IMR-90 (cell line): ENCODE measurements at regions not wholly inside any gene's neighbourhood (a gene's known extent, or its start where the extent isn't known, plus 50 kb on each side); places are given as distances from the start of the nearest gene placed in this dataset.

Source experiments
- ATAC-seq: fragments of 200-7000 bp; cut with Tn5 transposase; 2 replicates; pipeline ENCODE4 v1.9.1; 2020; ENCODE audit warnings: low read depth, mild to moderate bottlenecking, moderate library complexity
- BruUV-seq: library from RNA; stranded (reverse); fragments of 400-500 nt; replicated peaks from 2 replicates; lab custom pipeline; 2021; lab: Mats Ljungman, UMichigan
- CTCF ChIA-PET: fragments of 300-600 bp; formaldehyde crosslinking; extraction: SDS; loops from one replicate; lab custom pipeline; 2021; ENCODE audit warnings: antibody characterized with exemption; lab: Yijun Ruan, JAX
- POLR2A ChIA-PET: fragments of 300-600 bp; sonication (Branson Sonifier 250); formaldehyde crosslinking; loops from one replicate; lab custom pipeline; 2022; ENCODE audit warnings: antibody characterized with exemption; ENCODE audit not compliant: unreplicated experiment; lab: Charles Lee
- DNase-seq: peaks from one replicate; pipeline ENCODE4 v3.0.0; 2013
- H2AFZ ChIP-seq: replicated peaks from 2 replicates; pipeline ENCODE3; 2013; ENCODE audit warnings: low read length, mild to moderate bottlenecking; ENCODE audit not compliant: poor library complexity
- H2AK5ac ChIP-seq: 2 replicates; pipeline ENCODE4 v1.6.1; 2013; ENCODE audit warnings: low read depth, low read length, inconsistent platforms
- H2AK9ac ChIP-seq: replicated peaks from 2 replicates; pipeline ENCODE3; 2013; ENCODE audit warnings: mild to moderate bottlenecking, low read depth, low read length, moderate library complexity; ENCODE audit not compliant: poor library complexity
- H2BK120ac ChIP-seq: 2 replicates; pipeline ENCODE4 v1.6.1; 2013; ENCODE audit warnings: low read depth, low read length, inconsistent platforms
- H2BK15ac ChIP-seq: 3 replicates; pipeline ENCODE4 v1.6.1; 2013; ENCODE audit warnings: low read depth, low read length, inconsistent platforms
- H2BK20ac ChIP-seq: 2 replicates; pipeline ENCODE4 v1.6.1; 2013; ENCODE audit warnings: low read depth, mild to moderate bottlenecking, inconsistent platforms, low read length, moderate library complexity
- H2BK5ac ChIP-seq: 2 replicates; pipeline ENCODE4 v1.6.1; 2013; ENCODE audit warnings: mild to moderate bottlenecking, low read depth, low read length, inconsistent platforms; ENCODE audit not compliant: poor library complexity, severe bottlenecking
- H3K14ac ChIP-seq: replicated peaks from 2 replicates; pipeline ENCODE4 v1.6.1; 2013; ENCODE audit warnings: low read depth, low read length, inconsistent platforms
- H3K18ac ChIP-seq: 2 replicates; pipeline ENCODE4 v1.6.1; 2013; ENCODE audit warnings: low read depth, low read length, control low read depth
- H3K23ac ChIP-seq: 2 replicates; pipeline ENCODE4 v1.6.1; 2013; ENCODE audit warnings: low read depth, low read length, inconsistent platforms
- H3K27ac ChIP-seq: 2 replicates; pipeline ENCODE4 v1.5.1; 2013; ENCODE audit warnings: mild to moderate bottlenecking, control low read depth, low read length; ENCODE audit not compliant: insufficient read depth
- H3K27me3 ChIP-seq: 2 replicates; pipeline ENCODE4 v1.6.1; 2013; ENCODE audit warnings: low read length; ENCODE audit not compliant: control insufficient read depth, insufficient read depth
- H3K36me3 ChIP-seq: 2 replicates; pipeline ENCODE4 v1.6.1; 2013; ENCODE audit warnings: low read length, mixed read lengths; ENCODE audit not compliant: control insufficient read depth, insufficient read depth
- H3K4ac ChIP-seq: 2 replicates; pipeline ENCODE4 v1.6.1; 2013; ENCODE audit warnings: low read depth, low read length, inconsistent platforms
- H3K4me1 ChIP-seq: 2 replicates; pipeline ENCODE4 v1.6.1; 2013; ENCODE audit warnings: low read length, mixed read lengths; ENCODE audit not compliant: control insufficient read depth, insufficient read depth
- H3K4me2 ChIP-seq: 2 replicates; pipeline ENCODE4 v1.6.1; 2013; ENCODE audit warnings: low read depth, mild to moderate bottlenecking, control low read depth, low read length, moderate library complexity
- H3K4me3 ChIP-seq: 2 replicates; pipeline ENCODE4 v1.5.1; 2013; ENCODE audit warnings: low read depth, mild to moderate bottlenecking, control low read depth, low read length, moderate library complexity; ENCODE audit not compliant: insufficient read depth
- H3K56ac ChIP-seq: 2 replicates; pipeline ENCODE4 v1.6.1; 2013; ENCODE audit warnings: low read length, inconsistent platforms; ENCODE audit not compliant: insufficient read depth; ENCODE audit errors: extremely low read depth
- H3K79me1 ChIP-seq, 2 experiments: 2 replicates each; pipeline ENCODE4 v1.6.1; 2013; ENCODE audit warnings: low read length in 2 of 2, inconsistent platforms in 1 of 2, low read depth in 1 of 2
- H3K9ac ChIP-seq: 2 replicates; pipeline ENCODE4 v1.6.1; 2013; ENCODE audit warnings: low read depth, low read length, control low read depth
- H3K9me1 ChIP-seq: 2 replicates; pipeline ENCODE4 v1.6.1; 2013; ENCODE audit warnings: low read length, inconsistent platforms; ENCODE audit not compliant: insufficient read depth
- H3K9me3 ChIP-seq: 2 replicates; pipeline ENCODE4 v1.6.1; 2013; ENCODE audit warnings: low read length; ENCODE audit not compliant: control insufficient read depth, insufficient read depth
- H4K20me1 ChIP-seq: 2 replicates; pipeline ENCODE4 v1.6.1; 2013; ENCODE audit warnings: low read length, inconsistent platforms; ENCODE audit not compliant: insufficient read depth
- H4K5ac ChIP-seq: 2 replicates; pipeline ENCODE4 v1.6.1; 2013; ENCODE audit warnings: mild to moderate bottlenecking, low read depth, low read length, control low read depth
- H4K8ac ChIP-seq, 2 experiments: 2 replicates each; pipeline ENCODE4 v1.6.1; 2013; ENCODE audit warnings: low read depth in 2 of 2, low read length in 2 of 2, control low read depth in 1 of 2, inconsistent platforms in 1 of 2
- H4K91ac ChIP-seq: 2 replicates; pipeline ENCODE4 v1.6.1; 2013; ENCODE audit warnings: low read depth, low read length, inconsistent platforms; ENCODE audit not compliant: insufficient read depth
- BHLHE40 ChIP-seq: fragments of 150-350 bp; IDR thresholded peaks from 2 replicates; pipeline ENCODE4 v1.6.1; 2016; ENCODE audit warnings: mild to moderate bottlenecking, low read depth, low read length
- CEBPB ChIP-seq: IDR thresholded peaks from 2 replicates; pipeline ENCODE4 v1.6.1; 2012; ENCODE audit warnings: low read depth, low read length, improper control_type of control experiment
- CHD1 ChIP-seq: IDR thresholded peaks from 2 replicates; pipeline ENCODE4 v1.6.1; 2012; ENCODE audit warnings: low read depth, low read length, improper control_type of control experiment
- ELK1 ChIP-seq: fragments of 150-350 bp; IDR thresholded peaks from 2 replicates; pipeline ENCODE4 v1.6.1; 2016; ENCODE audit warnings: low read depth, mild to moderate bottlenecking, low read length, moderate library complexity, borderline replicate concordance
- FOS ChIP-seq: fragments of 150-350 bp; IDR thresholded peaks from 2 replicates; pipeline ENCODE4 v1.6.1; 2016; ENCODE audit warnings: low read depth, low read length
- MAFK ChIP-seq: IDR thresholded peaks from 2 replicates; pipeline ENCODE4 v1.6.1; 2012; ENCODE audit warnings: low read depth, low read length, improper control_type of control experiment
- MXI1 ChIP-seq: IDR thresholded peaks from 2 replicates; pipeline ENCODE4 v1.6.1; 2012; ENCODE audit warnings: low read depth, mild to moderate bottlenecking, low read length, moderate library complexity, borderline replicate concordance
- NFE2L2 ChIP-seq: fragments of 150-350 bp; IDR thresholded peaks from 2 replicates; pipeline ENCODE4 v1.6.1; 2016; ENCODE audit warnings: low read depth, mild to moderate bottlenecking, low read length
- POLR2A ChIP-seq: IDR thresholded peaks from 2 replicates; pipeline ENCODE4 v1.6.1; 2012; ENCODE audit warnings: mild to moderate bottlenecking, low read depth, low read length
- RAD21 ChIP-seq: IDR thresholded peaks from 2 replicates; pipeline ENCODE4 v1.6.1; 2012; ENCODE audit warnings: low read length, improper control_type of control experiment
- RCOR1 ChIP-seq: IDR thresholded peaks from 2 replicates; pipeline ENCODE4 v1.6.1; 2012; ENCODE audit warnings: mild to moderate bottlenecking, low read length, improper control_type of control experiment; ENCODE audit not compliant: insufficient replicate concordance
- RFX5 ChIP-seq: IDR thresholded peaks from 2 replicates; pipeline ENCODE4 v1.8.0; 2012; ENCODE audit warnings: low read depth, mild to moderate bottlenecking, low read length, moderate library complexity
- SMC3 ChIP-seq: fragments of 150-350 bp; IDR thresholded peaks from 2 replicates; pipeline ENCODE4 v1.6.1; 2016; ENCODE audit warnings: low read depth, mild to moderate bottlenecking, antibody characterized with exemption, low read length, moderate library complexity
- USF2 ChIP-seq: fragments of 150-350 bp; IDR thresholded peaks from 2 replicates; pipeline ENCODE4 v1.6.1; 2017; ENCODE audit warnings: mild to moderate bottlenecking, antibody characterized with exemption, low read length, low read depth
- WGBS, 2 experiments: methylation state at CpG; one replicate each; pipeline versions ENCODE4 v1.1.5 to v1.1.7; 2013; ENCODE audit warnings: missing lambda C conversion rate in 2 of 2; ENCODE audit not compliant: insufficient read length in 1 of 2; ENCODE audit errors: extremely low coverage in 2 of 2; 5-methylcytosine and 5-hydroxymethylcytosine counted together
- dilution Hi-C: fragments of 300-500 bp; cut with HindIII; formaldehyde crosslinking; loops from one replicate; pipeline ENCODE4 v1.14.3; 2018; ENCODE audit warnings: low sequenced_read_pairs; ENCODE audit not compliant: unreplicated experiment
- in situ Hi-C: fragments of 300-500 bp; cut with MboI; formaldehyde crosslinking; loops from 3 replicates; pipeline ENCODE4 v1.14.3; 2019; ENCODE audit warnings: low sequenced_read_pairs, inconsistent platforms, mixed read lengths
- intact Hi-C: fragments of 100-400 bp; cut with micrococcal nuclease; formaldehyde crosslinking; loops from 2 replicates; pipeline ENCODE4 v1.10.0; 2022
- TF ChIP-seq, protein P1 (sequence below): conservative IDR thresholded peaks from 2 replicates; pipeline ENCODE4 v1.5.1; 2012; ENCODE audit warnings: mild to moderate bottlenecking, low read depth, low read length, improper control_type of control experiment

DNA sequence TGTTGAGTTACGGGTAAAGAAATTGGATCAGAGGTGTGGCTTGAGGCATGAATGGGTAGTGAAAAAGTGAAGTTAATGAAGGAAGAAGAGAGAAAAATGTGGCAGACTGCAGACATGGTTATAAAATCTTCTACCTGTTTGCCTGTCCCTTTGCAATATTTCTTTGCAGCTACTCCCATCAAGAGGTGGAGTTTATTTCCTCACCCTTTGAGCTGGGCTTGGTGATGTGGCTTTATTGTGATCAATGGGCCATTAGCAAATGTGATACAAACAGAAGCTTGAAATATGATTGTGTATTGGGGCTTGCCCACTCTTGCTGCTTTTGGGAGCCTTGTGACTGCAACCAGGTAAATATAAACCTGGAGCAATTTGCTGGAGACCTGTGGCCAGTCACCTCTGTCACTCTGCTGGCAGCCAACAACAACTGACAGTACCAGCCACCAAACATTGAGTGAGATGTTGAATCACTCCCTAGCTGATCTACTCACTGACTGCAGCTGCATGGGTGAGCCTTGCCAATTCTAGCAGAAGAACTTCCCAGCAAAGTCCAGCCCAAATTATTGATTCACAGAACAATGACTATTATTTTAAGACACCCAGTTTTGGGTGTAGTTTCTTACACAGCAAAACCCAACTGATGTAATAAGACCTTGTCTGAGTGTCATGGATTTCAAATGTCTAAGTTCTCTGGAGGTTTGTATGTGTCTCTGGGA is 151.0 kb upstream of the ATP2B1 start:
- H3K4ac ChIP-seq = no peak overlapping the region
- 0 to 80% methylated on average over 1 of the region's 1 CpG for WGBS, 2 experiments
- H2AK9ac ChIP-seq = no peak overlapping the region
- no peak overlapping the region for H3K23ac ChIP-seq
- H3K4me2 ChIP-seq = no peak overlapping the region
- peaks cover 5% of the 10 kb centered on the region; the same call in 1 of the 2 replicates for H3K4me1 ChIP-seq
- H4K20me1 ChIP-seq = no peaks in the 10 kb centered on the region
- no peak overlapping the region for H4K8ac ChIP-seq
- DNase-seq (no peak), ATAC-seq (no peak)
- no peak overlapping the region for H2AFZ ChIP-seq
- no peak overlapping the region for H3K27ac ChIP-seq
- dilution Hi-C loops (no loop called here), in situ Hi-C loops (no loop called here), intact Hi-C loops (no loop called here)
- H2AK5ac ChIP-seq = no peak overlapping the region
- no peak overlapping the region for H2BK120ac ChIP-seq
- H3K4me3 ChIP-seq = no peak overlapping the region
- no peaks in the 10 kb centered on the region for H3K9me3 ChIP-seq
- ChIA-PET CTCF (interaction anchor here (0.8 kb wide), 1 partner anchor 11 kb away, joined by 3 read pairs; no protein-coding TSS in a partner anchor), POLR2A (no interaction called here)
- no peak overlapping the region for H4K5ac ChIP-seq
- no peaks in the 10 kb centered on the region for H3K36me3 ChIP-seq
- H3K9ac ChIP-seq = no peak overlapping the region
- no peak overlapping the region for H2BK5ac ChIP-seq
- H3K27me3 ChIP-seq = no peaks in the 10 kb centered on the region
- TF ChIP-seq MXI1 (no peak), CHD1 (no peak), RCOR1 (no peak), SMC3 (no peak), RAD21 (no peak), RFX5 (no peak), USF2 (no peak), FOS (no peak), ELK1 (no peak), NFE2L2 (no peak), POLR2A (no peak), MAFK (no peak), BHLHE40 (no peak), CEBPB (no peak)
- TF ChIP-seq, protein P1, sequence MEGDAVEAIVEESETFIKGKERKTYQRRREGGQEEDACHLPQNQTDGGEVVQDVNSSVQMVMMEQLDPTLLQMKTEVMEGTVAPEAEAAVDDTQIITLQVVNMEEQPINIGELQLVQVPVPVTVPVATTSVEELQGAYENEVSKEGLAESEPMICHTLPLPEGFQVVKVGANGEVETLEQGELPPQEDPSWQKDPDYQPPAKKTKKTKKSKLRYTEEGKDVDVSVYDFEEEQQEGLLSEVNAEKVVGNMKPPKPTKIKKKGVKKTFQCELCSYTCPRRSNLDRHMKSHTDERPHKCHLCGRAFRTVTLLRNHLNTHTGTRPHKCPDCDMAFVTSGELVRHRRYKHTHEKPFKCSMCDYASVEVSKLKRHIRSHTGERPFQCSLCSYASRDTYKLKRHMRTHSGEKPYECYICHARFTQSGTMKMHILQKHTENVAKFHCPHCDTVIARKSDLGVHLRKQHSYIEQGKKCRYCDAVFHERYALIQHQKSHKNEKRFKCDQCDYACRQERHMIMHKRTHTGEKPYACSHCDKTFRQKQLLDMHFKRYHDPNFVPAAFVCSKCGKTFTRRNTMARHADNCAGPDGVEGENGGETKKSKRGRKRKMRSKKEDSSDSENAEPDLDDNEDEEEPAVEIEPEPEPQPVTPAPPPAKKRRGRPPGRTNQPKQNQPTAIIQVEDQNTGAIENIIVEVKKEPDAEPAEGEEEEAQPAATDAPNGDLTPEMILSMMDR = no peak
- H3K79me1 ChIP-seq = no peaks in the 10 kb centered on the region
- no peak overlapping the region for H3K14ac ChIP-seq
- H3K56ac ChIP-seq = no peak overlapping the region
- no peak overlapping the region for H4K91ac ChIP-seq
- BruUV-seq = no TSS peak
- no peak overlapping the region for H2BK20ac ChIP-seq
- no peak overlapping the region for H3K18ac ChIP-seq
- H2BK15ac ChIP-seq = no peak overlapping the region
- H3K9me1 ChIP-seq = no peaks in the 10 kb centered on the region
